ENCODE measurements at regions not wholly inside any gene's neighbourhood (a gene's known extent, or its start where the extent isn't known, plus 50 kb on each side); places are given as distances from the start of the nearest gene placed in this dataset.

DNA sequence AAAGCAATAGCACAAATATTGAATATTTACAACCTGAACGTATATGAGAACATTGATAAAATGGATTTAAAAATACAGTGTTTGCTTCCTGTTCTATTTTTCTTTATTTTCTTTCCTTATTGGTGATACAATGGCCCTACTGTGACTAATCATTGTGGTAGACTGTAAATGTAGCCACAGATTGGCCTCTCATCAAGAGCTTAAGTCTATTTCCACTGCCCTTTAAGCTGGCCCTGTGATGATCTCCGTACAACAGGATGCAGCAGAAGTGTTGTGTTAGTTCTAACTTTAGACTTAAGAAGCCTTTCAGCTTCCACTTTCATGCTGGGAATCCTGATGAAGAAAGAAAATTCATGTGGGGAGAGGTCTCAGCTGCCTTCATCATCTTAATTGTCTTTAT is 285.6 kb upstream of the B3GALT2 start:
- no peak for TF ChIP-seq FOXP2 (optimal IDR thresholded peaks at IDR 0.05; ENCODE audit: borderline replicate concordance, extremely low read depth, extremely low read length, insufficient read depth)
- TF ChIP-seq SIN3A (IDR thresholded peaks at IDR 0.05; ENCODE audit: borderline replicate concordance, insufficient read depth, low read length): no peak
- no peak for TF ChIP-seq TAF1 (IDR thresholded peaks at IDR 0.05; ENCODE audit: borderline replicate concordance, insufficient read depth, low read length)
- TF ChIP-seq, protein P1, sequence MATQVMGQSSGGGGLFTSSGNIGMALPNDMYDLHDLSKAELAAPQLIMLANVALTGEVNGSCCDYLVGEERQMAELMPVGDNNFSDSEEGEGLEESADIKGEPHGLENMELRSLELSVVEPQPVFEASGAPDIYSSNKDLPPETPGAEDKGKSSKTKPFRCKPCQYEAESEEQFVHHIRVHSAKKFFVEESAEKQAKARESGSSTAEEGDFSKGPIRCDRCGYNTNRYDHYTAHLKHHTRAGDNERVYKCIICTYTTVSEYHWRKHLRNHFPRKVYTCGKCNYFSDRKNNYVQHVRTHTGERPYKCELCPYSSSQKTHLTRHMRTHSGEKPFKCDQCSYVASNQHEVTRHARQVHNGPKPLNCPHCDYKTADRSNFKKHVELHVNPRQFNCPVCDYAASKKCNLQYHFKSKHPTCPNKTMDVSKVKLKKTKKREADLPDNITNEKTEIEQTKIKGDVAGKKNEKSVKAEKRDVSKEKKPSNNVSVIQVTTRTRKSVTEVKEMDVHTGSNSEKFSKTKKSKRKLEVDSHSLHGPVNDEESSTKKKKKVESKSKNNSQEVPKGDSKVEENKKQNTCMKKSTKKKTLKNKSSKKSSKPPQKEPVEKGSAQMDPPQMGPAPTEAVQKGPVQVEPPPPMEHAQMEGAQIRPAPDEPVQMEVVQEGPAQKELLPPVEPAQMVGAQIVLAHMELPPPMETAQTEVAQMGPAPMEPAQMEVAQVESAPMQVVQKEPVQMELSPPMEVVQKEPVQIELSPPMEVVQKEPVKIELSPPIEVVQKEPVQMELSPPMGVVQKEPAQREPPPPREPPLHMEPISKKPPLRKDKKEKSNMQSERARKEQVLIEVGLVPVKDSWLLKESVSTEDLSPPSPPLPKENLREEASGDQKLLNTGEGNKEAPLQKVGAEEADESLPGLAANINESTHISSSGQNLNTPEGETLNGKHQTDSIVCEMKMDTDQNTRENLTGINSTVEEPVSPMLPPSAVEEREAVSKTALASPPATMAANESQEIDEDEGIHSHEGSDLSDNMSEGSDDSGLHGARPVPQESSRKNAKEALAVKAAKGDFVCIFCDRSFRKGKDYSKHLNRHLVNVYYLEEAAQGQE (IDR thresholded peaks at IDR 0.05; ENCODE audit: insufficient read depth in 1 of 2, low read depth in 2 of 2, low read length in 2 of 2): no peak
- no peak for TF ChIP-seq POLR2AphosphoS5 (IDR thresholded peaks at IDR 0.05; ENCODE audit: low read depth, low read length)

DNA sequence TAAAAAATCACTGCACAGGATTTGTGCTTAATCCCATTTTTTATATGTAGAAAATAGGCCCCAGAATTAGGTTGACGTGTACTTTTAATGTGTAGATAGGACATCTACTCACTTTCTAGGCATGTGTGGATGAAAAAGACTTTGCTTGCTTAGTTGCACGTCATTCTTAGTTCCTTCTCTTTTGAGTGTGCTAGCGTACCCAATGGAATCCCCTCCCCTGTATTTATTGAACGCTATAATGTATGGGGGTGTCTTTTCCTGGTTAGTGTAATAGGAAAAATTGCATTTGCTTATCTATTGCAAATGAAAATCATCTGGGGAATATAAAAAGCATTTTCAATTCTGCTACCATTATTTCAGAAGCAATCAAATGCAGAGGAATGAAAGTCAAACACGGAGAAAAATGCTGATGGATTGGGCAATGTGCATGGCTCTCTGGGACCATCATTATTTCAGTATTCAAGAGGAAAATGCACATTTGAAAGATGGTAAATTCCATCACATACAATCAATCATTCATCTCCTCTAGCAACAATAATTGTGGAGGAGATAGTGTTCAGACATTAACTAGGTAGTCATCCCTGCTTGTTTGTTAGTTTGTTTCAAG is 277.0 kb upstream of the B3GALT2 start:
- TF ChIP-seq, protein P1 (IDR thresholded peaks at IDR 0.05; ENCODE audit: insufficient read depth in 1 of 2, low read depth in 2 of 2, low read length in 2 of 2): no peak
- TF ChIP-seq TAF1 (IDR thresholded peaks at IDR 0.05; ENCODE audit: borderline replicate concordance, insufficient read depth, low read length) (no peak), FOXP2 (optimal IDR thresholded peaks at IDR 0.05; ENCODE audit: borderline replicate concordance, extremely low read depth, extremely low read length, insufficient read depth) (no peak), SIN3A (IDR thresholded peaks at IDR 0.05; ENCODE audit: borderline replicate concordance, insufficient read depth, low read length) (no peak), POLR2AphosphoS5 (IDR thresholded peaks at IDR 0.05; ENCODE audit: low read depth, low read length) (no peak)

- TF ChIP-seq SIN3A (IDR thresholded peaks at IDR 0.05; ENCODE audit: borderline replicate concordance, insufficient read depth, low read length): no peak
- no peak for TF ChIP-seq POLR2AphosphoS5 (IDR thresholded peaks at IDR 0.05; ENCODE audit: low read depth, low read length)
- no peak for TF ChIP-seq FOXP2 (optimal IDR thresholded peaks at IDR 0.05; ENCODE audit: borderline replicate concordance, extremely low read depth, extremely low read length, insufficient read depth)
These were observed 276.4 kb upstream of the B3GALT2 start for GRCh38 chr1:193462629-193463320.

GRCh38 chr1:193458628-193459027 is 272.2 kb upstream of the B3GALT2 start:
- TF ChIP-seq TAF1 (IDR thresholded peaks at IDR 0.05; ENCODE audit: borderline replicate concordance, insufficient read depth, low read length) (no peak), POLR2AphosphoS5 (IDR thresholded peaks at IDR 0.05; ENCODE audit: low read depth, low read length) (no peak), SIN3A (IDR thresholded peaks at IDR 0.05; ENCODE audit: borderline replicate concordance, insufficient read depth, low read length) (no peak), FOXP2 (optimal IDR thresholded peaks at IDR 0.05; ENCODE audit: borderline replicate concordance, extremely low read depth, extremely low read length, insufficient read depth) (no peak)
- TF ChIP-seq, protein P1 (IDR thresholded peaks at IDR 0.05; ENCODE audit: insufficient read depth in 1 of 2, low read depth in 2 of 2, low read length in 2 of 2): no peak

DNA sequence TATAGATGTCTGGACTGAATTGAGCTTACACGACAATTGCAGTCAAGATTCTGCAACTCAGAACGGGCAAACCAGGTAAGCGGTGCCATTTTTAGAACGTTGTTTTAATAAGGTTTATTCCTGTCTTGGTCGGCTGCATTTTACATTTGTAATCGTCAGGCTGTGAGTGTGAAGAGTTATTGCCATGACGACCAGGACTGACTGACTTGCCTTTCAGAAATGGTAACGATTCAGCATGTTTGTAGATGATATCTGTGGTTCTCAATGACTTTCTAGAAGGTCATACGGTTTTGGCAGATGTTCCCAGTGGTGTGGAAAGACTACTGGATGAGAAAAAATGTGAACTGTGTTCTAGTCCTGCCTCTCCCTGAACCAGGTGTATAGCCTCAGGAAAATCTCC is 271.3 kb upstream of the B3GALT2 start:
- TF ChIP-seq FOXP2 (optimal IDR thresholded peaks at IDR 0.05; ENCODE audit: borderline replicate concordance, extremely low read depth, extremely low read length, insufficient read depth) (no peak), SIN3A (IDR thresholded peaks at IDR 0.05; ENCODE audit: borderline replicate concordance, insufficient read depth, low read length) (no peak), POLR2AphosphoS5 (IDR thresholded peaks at IDR 0.05; ENCODE audit: low read depth, low read length) (no peak), TAF1 (IDR thresholded peaks at IDR 0.05; ENCODE audit: borderline replicate concordance, insufficient read depth, low read length) (no peak)
- TF ChIP-seq, protein P1 (IDR thresholded peaks at IDR 0.05; ENCODE audit: insufficient read depth in 1 of 2, low read depth in 2 of 2, low read length in 2 of 2): no peak
